GM12872 (cell line): ENCODE measurements at regions not wholly inside any gene's neighbourhood (a gene's known extent, or its start where the extent isn't known, plus 50 kb on each side); places are given as distances from the start of the nearest gene placed in this dataset.

Experiments
- TF ChIP-seq, protein P1 (sequence below): IDR thresholded peaks from 3 replicates; pipeline ENCODE4 v1.5.1; 2011; ENCODE audit warnings: low read depth, mild to moderate bottlenecking, low read length, moderate library complexity; ENCODE audit not compliant: insufficient read depth

DNA sequence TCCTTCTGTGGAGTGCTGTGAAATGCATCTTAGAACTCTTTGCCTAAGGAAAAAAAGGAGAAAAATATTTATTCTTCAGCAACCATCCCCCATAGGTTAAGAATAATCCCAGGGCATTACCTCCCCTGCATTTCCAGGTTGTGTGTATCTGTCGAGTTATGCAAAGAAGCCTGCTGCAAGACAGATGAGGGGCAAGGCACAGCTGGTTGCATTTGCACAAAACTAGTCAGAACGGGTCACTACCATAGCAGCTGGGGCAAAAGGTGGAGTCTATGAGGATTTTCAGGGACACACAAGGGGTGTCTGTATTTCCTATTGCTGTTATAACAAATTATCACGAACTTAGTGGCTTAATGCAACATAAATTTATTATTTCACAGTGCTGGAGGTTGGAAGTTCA, 443.4 kb upstream of the C1orf87 start:
- TF ChIP-seq, protein P1, sequence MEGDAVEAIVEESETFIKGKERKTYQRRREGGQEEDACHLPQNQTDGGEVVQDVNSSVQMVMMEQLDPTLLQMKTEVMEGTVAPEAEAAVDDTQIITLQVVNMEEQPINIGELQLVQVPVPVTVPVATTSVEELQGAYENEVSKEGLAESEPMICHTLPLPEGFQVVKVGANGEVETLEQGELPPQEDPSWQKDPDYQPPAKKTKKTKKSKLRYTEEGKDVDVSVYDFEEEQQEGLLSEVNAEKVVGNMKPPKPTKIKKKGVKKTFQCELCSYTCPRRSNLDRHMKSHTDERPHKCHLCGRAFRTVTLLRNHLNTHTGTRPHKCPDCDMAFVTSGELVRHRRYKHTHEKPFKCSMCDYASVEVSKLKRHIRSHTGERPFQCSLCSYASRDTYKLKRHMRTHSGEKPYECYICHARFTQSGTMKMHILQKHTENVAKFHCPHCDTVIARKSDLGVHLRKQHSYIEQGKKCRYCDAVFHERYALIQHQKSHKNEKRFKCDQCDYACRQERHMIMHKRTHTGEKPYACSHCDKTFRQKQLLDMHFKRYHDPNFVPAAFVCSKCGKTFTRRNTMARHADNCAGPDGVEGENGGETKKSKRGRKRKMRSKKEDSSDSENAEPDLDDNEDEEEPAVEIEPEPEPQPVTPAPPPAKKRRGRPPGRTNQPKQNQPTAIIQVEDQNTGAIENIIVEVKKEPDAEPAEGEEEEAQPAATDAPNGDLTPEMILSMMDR = no peak

DNA sequence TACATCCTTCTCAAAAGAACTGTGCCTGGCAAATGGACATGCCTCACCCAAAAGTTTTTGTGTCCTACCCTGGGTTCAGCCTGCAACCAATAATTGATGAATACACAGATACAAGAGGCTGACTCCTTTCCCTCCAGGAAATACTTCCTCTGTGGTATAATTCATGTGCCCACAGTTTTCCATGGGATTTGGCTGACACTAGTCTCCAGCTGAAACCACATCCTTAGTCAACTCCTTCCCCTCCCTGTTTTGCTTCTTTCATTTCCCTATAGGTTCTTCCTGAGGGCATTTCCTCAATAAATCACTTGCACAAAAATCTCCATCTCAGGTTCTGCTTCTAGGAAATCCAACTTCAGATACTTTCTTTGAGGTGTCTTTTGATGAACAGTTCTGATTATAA, 436.6 kb upstream of the C1orf87 start:
- TF ChIP-seq, protein P1 = no peak

DNA sequence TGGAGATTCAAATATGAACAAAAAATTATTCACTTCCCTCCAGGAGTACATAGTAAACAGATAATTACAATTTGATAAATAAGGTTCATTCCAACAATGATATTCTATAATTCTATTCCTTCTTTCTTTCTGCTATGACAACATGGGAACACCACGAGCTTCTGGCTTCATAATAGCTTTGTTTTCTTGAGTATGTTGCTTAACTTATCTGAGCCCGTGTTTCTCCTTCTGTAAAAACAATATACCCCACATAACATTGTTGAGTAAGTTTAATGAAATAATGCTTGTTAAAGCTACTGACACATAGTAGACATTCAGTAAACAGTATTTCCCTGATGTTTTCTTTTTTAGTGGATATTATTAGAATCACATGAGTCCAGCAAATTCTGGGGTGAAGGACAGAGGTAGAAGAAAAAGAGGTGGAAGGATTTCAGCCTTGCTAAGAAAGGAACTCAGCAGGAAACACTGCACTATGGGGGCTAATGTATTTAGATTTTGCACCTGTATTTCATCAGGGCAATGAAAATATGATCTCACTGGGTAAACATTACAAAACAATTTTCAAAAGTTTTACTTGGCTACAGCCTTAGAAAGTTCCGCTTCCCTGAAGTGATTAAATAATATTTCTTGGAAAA, 430.8 kb upstream of the C1orf87 start:
- TF ChIP-seq, protein P1 = no peak

DNA sequence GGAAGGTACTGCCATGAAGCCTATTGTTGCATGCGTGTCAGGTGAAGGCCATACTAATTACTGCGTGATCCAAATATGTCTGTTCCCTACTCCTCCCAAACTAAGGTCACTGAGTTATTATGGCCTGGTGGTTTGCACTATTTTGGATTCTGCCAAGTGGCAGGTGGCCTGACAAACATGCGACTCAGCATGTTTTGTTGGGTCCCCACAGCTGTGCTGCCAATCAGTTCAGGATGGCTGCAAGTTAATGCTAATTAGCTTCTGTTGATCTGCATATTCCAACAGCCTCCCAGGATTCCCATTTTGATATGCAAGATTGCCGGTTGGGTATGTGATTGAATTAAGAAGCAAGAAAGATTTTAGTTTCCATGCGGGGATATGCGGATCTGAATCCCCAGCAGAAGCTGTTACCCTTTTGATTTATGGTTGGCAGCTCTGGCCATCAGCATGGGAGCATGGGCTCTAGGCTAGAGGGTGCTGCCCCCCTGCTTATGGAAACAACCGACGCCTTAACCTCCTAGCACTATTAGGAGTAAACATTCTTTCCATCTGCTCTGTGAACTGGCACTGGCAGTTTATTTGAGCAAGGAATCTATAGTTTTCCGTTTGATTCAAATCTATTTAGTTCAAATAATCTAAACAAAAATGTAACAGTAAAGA, 429.8 kb upstream of the C1orf87 start:
- TF ChIP-seq, protein P1 = no peak

DNA sequence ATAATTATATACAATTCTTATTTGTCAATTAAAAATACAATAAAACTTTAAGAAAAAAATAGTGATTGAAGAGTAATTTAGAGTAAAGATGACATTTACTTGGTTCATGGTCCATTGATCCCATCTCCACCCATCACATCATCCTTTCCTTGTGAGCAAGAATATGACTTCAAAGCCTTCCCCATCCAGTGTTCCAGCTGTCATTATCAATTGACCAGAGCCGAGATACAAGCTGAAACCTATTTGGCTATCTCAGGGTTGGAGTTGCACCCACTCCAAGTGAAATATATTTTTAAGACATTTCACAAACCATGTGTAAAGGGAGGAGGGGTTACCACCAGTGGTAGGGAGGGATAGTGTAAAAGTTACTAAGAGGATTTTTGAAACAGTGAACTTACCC, 428.9 kb upstream of the C1orf87 start:
- TF ChIP-seq, protein P1 = no peak

DNA sequence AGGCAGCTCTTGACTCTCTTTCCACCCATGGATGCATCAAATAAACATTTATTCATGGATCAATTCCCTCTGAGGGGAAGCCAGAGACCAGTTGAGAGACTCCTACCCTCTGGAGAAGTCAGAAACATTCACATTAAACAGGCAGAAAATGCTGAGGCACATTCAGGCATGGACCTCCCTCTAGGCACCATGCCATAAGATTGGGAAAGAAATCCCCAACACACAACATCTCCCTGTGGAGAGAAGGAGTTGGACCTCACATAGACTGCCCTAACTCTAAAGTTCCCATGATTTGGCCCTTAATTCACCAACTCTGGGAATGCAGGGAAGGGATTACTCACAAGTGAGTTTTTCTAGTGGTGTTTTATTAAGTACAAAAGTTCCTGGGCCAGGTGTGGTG, 415.3 kb upstream of the C1orf87 start:
- TF ChIP-seq, protein P1 = no peak

DNA sequence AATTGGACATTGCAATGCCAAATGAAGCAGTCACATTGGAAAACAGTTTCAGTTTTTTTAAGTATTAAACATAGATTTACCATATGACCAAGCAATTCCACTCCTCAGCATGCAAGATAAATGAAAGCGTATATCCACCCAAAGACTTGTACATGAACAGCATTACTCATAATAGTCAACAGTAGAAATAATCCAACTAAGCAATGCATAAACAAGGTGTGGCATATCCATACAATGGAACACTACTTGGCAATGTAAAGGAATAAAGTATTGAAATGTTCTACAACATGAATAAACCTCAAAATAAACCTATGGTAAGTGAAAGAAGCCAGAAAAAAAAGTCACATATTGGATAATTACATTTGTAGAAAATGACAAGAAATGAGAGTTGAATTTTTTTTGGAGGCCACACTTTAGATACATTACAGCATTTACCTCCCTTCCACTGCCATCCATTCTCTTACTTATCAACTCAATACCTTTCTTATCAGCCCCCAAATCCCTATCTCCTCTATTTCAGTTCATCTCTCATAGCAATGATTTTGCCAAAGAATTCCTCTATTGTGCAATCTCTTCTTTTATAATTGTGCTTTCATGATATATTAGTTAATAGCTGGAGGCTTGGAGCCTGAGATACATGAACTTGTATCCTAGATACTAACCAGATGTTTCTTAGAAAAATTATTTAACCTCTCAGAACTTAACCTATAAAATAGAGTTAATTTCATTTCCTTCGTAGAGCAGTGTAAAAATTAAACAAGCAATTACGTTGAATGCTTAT, 414.2 kb upstream of the C1orf87 start:
- TF ChIP-seq, protein P1 = no peak
